ENCODE measurements at regions not wholly inside any gene's neighbourhood (a gene's known extent, or its start where the extent isn't known, plus 50 kb on each side); places are given as distances from the start of the nearest gene placed in this dataset.

DNA sequence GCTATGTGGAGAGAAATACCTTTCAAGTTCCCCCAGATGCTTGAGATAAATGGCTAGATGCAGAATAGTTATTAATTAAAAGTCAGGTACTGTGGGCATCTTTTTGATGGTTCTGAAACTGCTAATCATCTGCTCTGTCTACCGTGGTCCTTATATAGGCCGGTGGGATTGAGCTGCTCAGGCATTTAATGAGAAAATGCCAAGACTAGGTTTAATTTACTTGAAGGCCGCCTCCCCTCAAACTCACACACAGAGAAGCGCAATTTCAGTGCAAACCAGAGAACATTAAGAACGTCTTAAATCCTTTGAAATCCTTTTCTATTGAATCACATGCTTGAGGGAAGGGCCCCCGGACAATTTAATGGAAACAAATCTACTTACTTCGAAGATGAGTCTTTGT lies 136.4 kb upstream of the CRBN start (continued):
- TF ChIP-seq, protein P1, sequence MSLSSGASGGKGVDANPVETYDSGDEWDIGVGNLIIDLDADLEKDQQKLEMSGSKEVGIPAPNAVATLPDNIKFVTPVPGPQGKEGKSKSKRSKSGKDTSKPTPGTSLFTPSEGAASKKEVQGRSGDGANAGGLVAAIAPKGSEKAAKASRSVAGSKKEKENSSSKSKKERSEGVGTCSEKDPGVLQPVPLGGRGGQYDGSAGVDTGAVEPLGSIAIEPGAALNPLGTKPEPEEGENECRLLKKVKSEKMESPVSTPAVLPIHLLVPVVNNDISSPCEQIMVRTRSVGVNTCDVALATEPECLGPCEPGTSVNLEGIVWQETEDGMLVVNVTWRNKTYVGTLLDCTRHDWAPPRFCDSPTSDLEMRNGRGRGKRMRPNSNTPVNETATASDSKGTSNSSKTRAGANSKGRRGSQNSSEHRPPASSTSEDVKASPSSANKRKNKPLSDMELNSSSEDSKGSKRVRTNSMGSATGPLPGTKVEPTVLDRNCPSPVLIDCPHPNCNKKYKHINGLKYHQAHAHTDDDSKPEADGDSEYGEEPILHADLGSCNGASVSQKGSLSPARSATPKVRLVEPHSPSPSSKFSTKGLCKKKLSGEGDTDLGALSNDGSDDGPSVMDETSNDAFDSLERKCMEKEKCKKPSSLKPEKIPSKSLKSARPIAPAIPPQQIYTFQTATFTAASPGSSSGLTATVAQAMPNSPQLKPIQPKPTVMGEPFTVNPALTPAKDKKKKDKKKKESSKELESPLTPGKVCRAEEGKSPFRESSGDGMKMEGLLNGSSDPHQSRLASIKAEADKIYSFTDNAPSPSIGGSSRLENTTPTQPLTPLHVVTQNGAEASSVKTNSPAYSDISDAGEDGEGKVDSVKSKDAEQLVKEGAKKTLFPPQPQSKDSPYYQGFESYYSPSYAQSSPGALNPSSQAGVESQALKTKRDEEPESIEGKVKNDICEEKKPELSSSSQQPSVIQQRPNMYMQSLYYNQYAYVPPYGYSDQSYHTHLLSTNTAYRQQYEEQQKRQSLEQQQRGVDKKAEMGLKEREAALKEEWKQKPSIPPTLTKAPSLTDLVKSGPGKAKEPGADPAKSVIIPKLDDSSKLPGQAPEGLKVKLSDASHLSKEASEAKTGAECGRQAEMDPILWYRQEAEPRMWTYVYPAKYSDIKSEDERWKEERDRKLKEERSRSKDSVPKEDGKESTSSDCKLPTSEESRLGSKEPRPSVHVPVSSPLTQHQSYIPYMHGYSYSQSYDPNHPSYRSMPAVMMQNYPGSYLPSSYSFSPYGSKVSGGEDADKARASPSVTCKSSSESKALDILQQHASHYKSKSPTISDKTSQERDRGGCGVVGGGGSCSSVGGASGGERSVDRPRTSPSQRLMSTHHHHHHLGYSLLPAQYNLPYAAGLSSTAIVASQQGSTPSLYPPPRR (CRISPR knock-in tag; IDR thresholded peaks at IDR 0.05; ENCODE audit: borderline replicate concordance) = no peak
- TF ChIP-seq TAF1 (IDR thresholded peaks at IDR 0.05; ENCODE audit: control insufficient read depth, extremely low read depth, insufficient read depth, low read length, severe bottlenecking) (no peak), NFXL1 (CRISPR knock-in tag; IDR thresholded peaks at IDR 0.05) (no peak), THRAP3 (IDR thresholded peaks at IDR 0.05; ENCODE audit: borderline replicate concordance) (no peak), ZNF717 (CRISPR knock-in tag; IDR thresholded peaks at IDR 0.05) (no peak), ZNF75A (CRISPR knock-in tag; IDR thresholded peaks at IDR 0.05) (no peak), RAD51 (IDR thresholded peaks at IDR 0.05; ENCODE audit: borderline replicate concordance, low read depth) (no peak), CREBBP (IDR thresholded peaks at IDR 0.05; ENCODE audit: low read depth, low read length) (no peak)
- TF ChIP-seq, protein P2, sequence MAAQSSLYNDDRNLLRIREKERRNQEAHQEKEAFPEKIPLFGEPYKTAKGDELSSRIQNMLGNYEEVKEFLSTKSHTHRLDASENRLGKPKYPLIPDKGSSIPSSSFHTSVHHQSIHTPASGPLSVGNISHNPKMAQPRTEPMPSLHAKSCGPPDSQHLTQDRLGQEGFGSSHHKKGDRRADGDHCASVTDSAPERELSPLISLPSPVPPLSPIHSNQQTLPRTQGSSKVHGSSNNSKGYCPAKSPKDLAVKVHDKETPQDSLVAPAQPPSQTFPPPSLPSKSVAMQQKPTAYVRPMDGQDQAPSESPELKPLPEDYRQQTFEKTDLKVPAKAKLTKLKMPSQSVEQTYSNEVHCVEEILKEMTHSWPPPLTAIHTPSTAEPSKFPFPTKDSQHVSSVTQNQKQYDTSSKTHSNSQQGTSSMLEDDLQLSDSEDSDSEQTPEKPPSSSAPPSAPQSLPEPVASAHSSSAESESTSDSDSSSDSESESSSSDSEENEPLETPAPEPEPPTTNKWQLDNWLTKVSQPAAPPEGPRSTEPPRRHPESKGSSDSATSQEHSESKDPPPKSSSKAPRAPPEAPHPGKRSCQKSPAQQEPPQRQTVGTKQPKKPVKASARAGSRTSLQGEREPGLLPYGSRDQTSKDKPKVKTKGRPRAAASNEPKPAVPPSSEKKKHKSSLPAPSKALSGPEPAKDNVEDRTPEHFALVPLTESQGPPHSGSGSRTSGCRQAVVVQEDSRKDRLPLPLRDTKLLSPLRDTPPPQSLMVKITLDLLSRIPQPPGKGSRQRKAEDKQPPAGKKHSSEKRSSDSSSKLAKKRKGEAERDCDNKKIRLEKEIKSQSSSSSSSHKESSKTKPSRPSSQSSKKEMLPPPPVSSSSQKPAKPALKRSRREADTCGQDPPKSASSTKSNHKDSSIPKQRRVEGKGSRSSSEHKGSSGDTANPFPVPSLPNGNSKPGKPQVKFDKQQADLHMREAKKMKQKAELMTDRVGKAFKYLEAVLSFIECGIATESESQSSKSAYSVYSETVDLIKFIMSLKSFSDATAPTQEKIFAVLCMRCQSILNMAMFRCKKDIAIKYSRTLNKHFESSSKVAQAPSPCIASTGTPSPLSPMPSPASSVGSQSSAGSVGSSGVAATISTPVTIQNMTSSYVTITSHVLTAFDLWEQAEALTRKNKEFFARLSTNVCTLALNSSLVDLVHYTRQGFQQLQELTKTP (IDR thresholded peaks at IDR 0.05; ENCODE audit: low read depth in 1 of 2, partially characterized antibody in 2 of 2) = no peak
- TF ChIP-seq, protein P3, sequence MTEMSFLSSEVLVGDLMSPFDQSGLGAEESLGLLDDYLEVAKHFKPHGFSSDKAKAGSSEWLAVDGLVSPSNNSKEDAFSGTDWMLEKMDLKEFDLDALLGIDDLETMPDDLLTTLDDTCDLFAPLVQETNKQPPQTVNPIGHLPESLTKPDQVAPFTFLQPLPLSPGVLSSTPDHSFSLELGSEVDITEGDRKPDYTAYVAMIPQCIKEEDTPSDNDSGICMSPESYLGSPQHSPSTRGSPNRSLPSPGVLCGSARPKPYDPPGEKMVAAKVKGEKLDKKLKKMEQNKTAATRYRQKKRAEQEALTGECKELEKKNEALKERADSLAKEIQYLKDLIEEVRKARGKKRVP (CRISPR knock-in tag; IDR thresholded peaks at IDR 0.05) = no peak

All from K562 (cell line).